ENCODE measurements at regions not wholly inside any gene's neighbourhood (a gene's known extent, or its start where the extent isn't known, plus 50 kb on each side); places are given as distances from the start of the nearest gene placed in this dataset.
A peak's percentile ranks its signal among the peaks of the same experiment; 100 is the strongest.
"Not testable (repeated sequence)": the region's sequence is repeated elsewhere in the genome, so short reads cannot be mapped to it uniquely, and the experiment has no call there.

GRCh38 chr2:220593526-220593925 lies 966.1 kb downstream of the SLC4A3 start:
- ATAC-seq, result no peak
- intact Hi-C loops (cut with DNase I, micrococcal nuclease), result no loop called here
- no peak for DNase-seq

- intact Hi-C loops (cut with DNase I, micrococcal nuclease), result no loop called here
- no peak for DNase-seq
- ATAC-seq, result no peak
Observed at GRCh38 chr2:220601674-220602073, 970.4 kb downstream of the EPHA4 start.

- DNase-seq; intact Hi-C loops (cut with DNase I, micrococcal nuclease); ATAC-seq: not testable (repeated sequence)
Observed at GRCh38 chr2:220613004-220613403, 959.1 kb downstream of the EPHA4 start.

- DNase-seq (no peak), ATAC-seq (no peak)
- intact Hi-C loops (cut with DNase I, micrococcal nuclease), result no loop called here
Observed at GRCh38 chr2:220614064-220614463, 958.0 kb downstream of the EPHA4 start.

GRCh38 chr2:220619525-220620220 lies 952.4 kb downstream of the EPHA4 start:
- intact Hi-C loops (cut with DNase I, micrococcal nuclease), result no loop called here
- no peak for DNase-seq
- ATAC-seq, result peak; percentile 48

- ATAC-seq (no peak), DNase-seq (no peak)
- intact Hi-C loops (cut with DNase I, micrococcal nuclease), result no loop called here
Observed at GRCh38 chr2:220626603-220627002, 945.5 kb downstream of the EPHA4 start.

- intact Hi-C loops (cut with DNase I, micrococcal nuclease), result no loop called here
- ATAC-seq, result no peak
Observed at GRCh38 chr2:220628252-220628651, 943.9 kb downstream of the EPHA4 start.

GRCh38 chr2:220641137-220641536 lies 931.0 kb downstream of the EPHA4 start:
- intact Hi-C loops (cut with DNase I, micrococcal nuclease), result no loop called here
- no peak for ATAC-seq
- no peak for DNase-seq

More at GRCh38 chr2:220628252-220628651, 943.9 kb downstream of the EPHA4 start:
- no peak for DNase-seq

- DNase-seq, result no peak
- intact Hi-C loops (cut with DNase I, micrococcal nuclease), result no loop called here
- no peak for ATAC-seq
Observed at GRCh38 chr2:220646424-220646823, 925.7 kb downstream of the EPHA4 start.

- intact Hi-C loops (cut with DNase I, micrococcal nuclease), result no loop called here
- no peak for DNase-seq
- ATAC-seq, result no peak
Observed at GRCh38 chr2:220648628-220649027, 923.5 kb downstream of the EPHA4 start.

- intact Hi-C loops (cut with DNase I, micrococcal nuclease), result no loop called here
- DNase-seq (no peak), ATAC-seq (no peak)
Observed at GRCh38 chr2:220653776-220654175, 918.3 kb downstream of the EPHA4 start.

GRCh38 chr2:220654322-220654721 lies 917.8 kb downstream of the EPHA4 start:
- DNase-seq (no peak), ATAC-seq (no peak)
- intact Hi-C loops (cut with DNase I, micrococcal nuclease), result no loop called here

- intact Hi-C loops (cut with DNase I, micrococcal nuclease), result no loop called here
- DNase-seq, result peak; percentile 18 to 29
- peak; percentile 96 for ATAC-seq
Observed at GRCh38 chr2:220660277-220661145, 911.6 kb downstream of the EPHA4 start.

- intact Hi-C loops (cut with DNase I, micrococcal nuclease), result no loop called here
- ATAC-seq, result peak; percentile 48
- DNase-seq, result peak in 1 of 2 donors; percentile 7
Observed at GRCh38 chr2:220662431-220662830, 909.7 kb downstream of the EPHA4 start.

GRCh38 chr2:220663065-220663464 lies 909.0 kb downstream of the EPHA4 start:
- intact Hi-C loops (cut with DNase I, micrococcal nuclease), result no loop called here
- DNase-seq, result no peak
- ATAC-seq, result no peak

- DNase-seq, result no peak
- ATAC-seq, result no peak
- intact Hi-C loops (cut with DNase I, micrococcal nuclease), result no loop called here
Observed at GRCh38 chr2:220664272-220665107, 907.6 kb downstream of the EPHA4 start.

- ATAC-seq, result no peak
- DNase-seq, result no peak
- intact Hi-C loops (cut with DNase I, micrococcal nuclease), result no loop called here
Observed at GRCh38 chr2:220665108-220665471, 907.0 kb downstream of the EPHA4 start.

- ATAC-seq (no peak), DNase-seq (no peak)
- intact Hi-C loops (cut with DNase I, micrococcal nuclease), result no loop called here
Observed at GRCh38 chr2:220669324-220669723, 902.8 kb downstream of the EPHA4 start.

GRCh38 chr2:220670511-220670910 lies 901.6 kb downstream of the EPHA4 start:
- DNase-seq (no peak), ATAC-seq (peak; percentile 99)
- intact Hi-C loops (cut with DNase I, micrococcal nuclease), result no loop called here
